GM10266 (cell line): ENCODE measurements at regions not wholly inside any gene's neighbourhood (a gene's known extent, or its start where the extent isn't known, plus 50 kb on each side); places are given as distances from the start of the nearest gene placed in this dataset.

Experiments
- DNase-seq: peaks from one replicate; pipeline ENCODE4 v3.0.0; 2012; ENCODE audit errors: extremely low spot score
- CTCF ChIP-seq: IDR thresholded peaks from 2 replicates; pipeline ENCODE4 v1.5.1; 2012; ENCODE audit warnings: mild to moderate bottlenecking, low read depth; ENCODE audit not compliant: control insufficient read depth, insufficient read depth; ENCODE audit errors: missing control alignments

GRCh38 chr6:145258122-145258521, 477.2 kb downstream of the EPM2A start:
- no peak for DNase-seq
- no peak for TF ChIP-seq CTCF

- DNase-seq: no peak
- no peak for TF ChIP-seq CTCF
Observed at GRCh38 chr6:145260484-145261175, 474.7 kb downstream of the EPM2A start.

GRCh38 chr6:145261758-145262157, 473.6 kb downstream of the EPM2A start:
- no peak for DNase-seq
- no peak for TF ChIP-seq CTCF

GRCh38 chr6:145262771-145263170, 472.5 kb downstream of the EPM2A start:
- no peak for TF ChIP-seq CTCF
- DNase-seq: no peak

GRCh38 chr6:145263778-145264211, 471.5 kb downstream of the EPM2A start:
- TF ChIP-seq CTCF: no peak
- DNase-seq: no peak

GRCh38 chr6:145266432-145267075, 468.8 kb downstream of the EPM2A start:
- no peak for DNase-seq
- TF ChIP-seq CTCF: no peak
